HG03378 (cell line): ENCODE measurements at regions not wholly inside any gene's neighbourhood (a gene's known extent, or its start where the extent isn't known, plus 50 kb on each side); places are given as distances from the start of the nearest gene placed in this dataset.
A peak's percentile ranks its signal among the peaks of the same experiment; 100 is the strongest.

Experiments used
- ATAC-seq: cut with Tn5 transposase; IDR thresholded peaks from one replicate; pipeline ENCODE4 v1.9.1; 2021; ENCODE audit warnings: mild to moderate bottlenecking, moderate library complexity; ENCODE audit not compliant: unreplicated experiment

DNA sequence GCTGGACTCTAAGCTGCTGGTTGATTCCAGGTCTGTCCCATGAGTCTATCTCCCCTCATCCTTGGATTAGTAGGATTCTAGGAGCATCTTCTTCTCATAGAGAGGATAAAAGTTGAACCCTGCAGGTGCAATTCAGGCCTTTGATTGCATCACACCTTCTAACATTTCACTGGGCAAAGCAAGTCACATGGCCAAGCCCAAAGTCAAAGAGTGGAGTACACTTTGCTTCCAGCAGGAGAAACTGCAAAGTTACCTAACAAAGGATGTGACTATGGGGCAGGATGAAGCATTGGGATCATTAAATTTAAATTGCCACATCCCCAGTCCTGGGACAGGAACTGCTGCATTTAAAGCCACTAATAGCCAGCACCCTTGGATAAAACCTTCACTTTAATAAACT is 51.0 kb upstream of the EGFLAM start:
- ATAC-seq, result no peak

DNA sequence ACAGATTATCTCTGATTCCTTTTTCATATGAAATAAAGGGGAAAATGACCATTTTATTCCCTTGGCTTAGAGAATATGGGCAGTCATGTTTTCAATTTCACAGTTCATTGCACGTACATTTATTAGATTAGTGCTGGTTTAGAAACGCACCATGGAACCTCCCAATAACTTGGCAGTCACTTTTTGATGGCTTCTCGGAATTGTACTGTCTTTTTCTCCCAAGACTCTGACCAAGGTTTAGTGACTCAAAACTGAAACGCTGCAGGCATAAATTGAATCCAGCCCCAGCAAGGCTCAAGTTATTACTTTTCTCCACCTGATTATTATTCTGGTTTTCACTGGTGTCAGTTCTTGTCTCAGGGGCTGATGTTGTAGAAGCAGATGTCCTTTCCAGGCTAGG is 55.6 kb upstream of the EGFLAM start:
- no peak for ATAC-seq

DNA sequence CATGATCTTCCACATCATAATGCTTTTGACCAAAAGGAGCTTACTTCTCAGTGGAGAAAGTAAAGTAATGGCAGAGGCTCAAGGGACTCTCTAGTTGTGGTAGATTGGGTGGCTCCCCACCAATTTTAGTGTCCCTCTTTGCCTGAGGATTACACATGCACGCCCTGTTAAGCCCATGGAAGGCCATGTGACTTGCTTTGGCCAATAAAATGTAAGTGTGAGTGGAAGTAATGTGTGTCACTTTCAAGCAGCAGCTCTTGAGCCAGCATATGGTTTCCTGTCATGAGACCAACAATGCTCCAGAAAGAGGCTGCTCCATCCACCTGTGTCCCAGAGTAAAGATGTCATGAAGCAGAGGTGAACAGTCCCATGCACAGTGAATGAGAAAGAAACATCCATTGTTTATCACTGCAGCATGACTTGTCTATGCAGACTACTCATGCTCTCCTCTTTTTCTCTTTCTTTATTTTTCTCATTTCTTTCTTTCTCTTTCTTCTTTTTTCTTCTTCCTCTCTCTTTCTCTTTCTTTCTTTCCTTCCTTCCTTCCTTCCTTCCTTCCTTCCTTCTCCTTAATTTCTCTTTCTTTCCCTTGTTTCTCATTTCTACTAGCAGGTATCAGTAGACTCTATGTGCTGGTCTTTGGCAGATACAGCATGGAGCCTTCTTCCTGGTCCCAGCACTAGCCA is 57.3 kb upstream of the EGFLAM start:
- ATAC-seq, result no peak

GRCh38 chr5:38197118-38197517 is 61.2 kb upstream of the EGFLAM start:
- no peak for ATAC-seq

DNA sequence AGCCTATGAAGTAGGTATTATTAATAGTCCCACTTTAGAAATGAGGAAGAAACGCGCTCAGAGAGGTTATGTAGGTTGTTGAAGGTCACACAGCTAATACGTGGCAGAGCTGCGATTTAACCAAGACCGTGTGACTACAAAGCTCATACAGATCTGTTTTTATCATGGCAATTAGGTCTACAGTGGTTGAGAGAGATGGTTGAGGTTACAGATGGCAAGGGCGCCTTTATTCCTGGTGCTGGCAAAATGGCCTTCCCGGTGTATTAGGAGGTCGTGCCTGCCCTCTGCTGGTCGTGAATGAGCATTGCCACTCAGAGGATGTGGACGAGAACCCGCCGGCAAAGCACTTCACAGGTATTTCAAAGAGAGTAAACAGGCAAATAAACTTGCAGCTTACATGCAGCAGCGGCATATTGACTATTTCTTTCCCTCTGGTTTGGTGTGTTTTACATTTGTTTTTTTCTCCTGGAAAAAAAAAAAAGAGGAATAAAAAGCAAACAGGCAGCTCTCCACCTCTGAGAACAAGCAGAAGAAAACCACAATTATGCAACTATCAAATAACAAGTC is 65.3 kb upstream of the EGFLAM start:
- ATAC-seq, result peak; percentile 75

GRCh38 chr5:38191693-38192092 is 66.7 kb upstream of the EGFLAM start:
- ATAC-seq, result no peak

- no peak for ATAC-seq
These were observed 68.2 kb upstream of the EGFLAM start for GRCh38 chr5:38190111-38190510.

DNA sequence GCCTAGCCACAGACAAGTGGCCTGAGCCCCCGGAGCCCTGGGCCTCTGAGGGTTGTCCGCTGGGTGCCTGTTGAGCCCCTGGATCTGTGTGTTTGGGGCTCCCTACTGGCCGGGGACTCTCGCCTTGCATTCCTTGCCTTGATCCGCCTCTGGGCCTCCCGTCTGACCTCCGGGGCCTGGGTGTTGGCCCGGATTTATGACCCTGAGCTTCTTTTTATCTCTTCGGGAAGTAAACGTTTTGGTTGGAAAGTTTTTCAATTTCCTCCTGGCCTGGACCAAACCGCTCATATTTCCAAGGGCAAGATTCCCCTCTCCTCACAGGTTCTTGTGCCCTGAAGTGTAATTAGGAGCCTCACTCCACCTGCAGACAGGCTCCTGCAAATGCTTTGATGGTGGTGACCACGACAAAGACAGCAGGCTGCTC is 69.3 kb upstream of the EGFLAM start:
- ATAC-seq, result no peak

GRCh38 chr5:38188591-38188990 is 69.8 kb upstream of the EGFLAM start:
- ATAC-seq, result no peak

- no peak for ATAC-seq
These were observed 70.8 kb upstream of the EGFLAM start for GRCh38 chr5:38187532-38187931.

GRCh38 chr5:38184627-38185026 is 73.7 kb upstream of the EGFLAM start:
- no peak for ATAC-seq

DNA sequence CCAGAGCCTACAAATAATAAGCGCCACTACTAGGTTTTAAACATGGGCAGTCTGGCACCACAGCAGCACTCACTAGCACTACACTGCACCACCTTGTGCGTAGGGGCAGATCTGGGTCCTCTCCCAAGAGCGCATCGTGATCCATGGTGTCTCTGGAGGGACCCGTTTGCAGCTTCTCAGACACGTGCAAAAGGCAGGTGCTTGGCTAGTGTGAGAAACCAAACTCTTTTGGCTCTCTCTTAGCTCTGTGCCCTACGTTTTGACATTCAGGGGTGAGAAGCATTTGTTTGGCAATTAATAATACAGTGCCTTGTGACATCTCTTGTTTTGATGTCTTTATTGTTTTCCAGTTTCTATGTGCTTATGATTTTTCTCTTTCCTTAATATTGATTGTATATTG is 75.4 kb upstream of the EGFLAM start:
- no peak for ATAC-seq

- no peak for ATAC-seq
These were observed 90.3 kb upstream of the EGFLAM start for GRCh38 chr5:38168029-38168428.

- no peak for ATAC-seq
These were observed 90.8 kb upstream of the EGFLAM start for GRCh38 chr5:38167562-38167996.

GRCh38 chr5:38166832-38167231 is 91.5 kb upstream of the EGFLAM start:
- no peak for ATAC-seq

- no peak for ATAC-seq
These were observed 92.9 kb upstream of the EGFLAM start for GRCh38 chr5:38165435-38165834.

DNA sequence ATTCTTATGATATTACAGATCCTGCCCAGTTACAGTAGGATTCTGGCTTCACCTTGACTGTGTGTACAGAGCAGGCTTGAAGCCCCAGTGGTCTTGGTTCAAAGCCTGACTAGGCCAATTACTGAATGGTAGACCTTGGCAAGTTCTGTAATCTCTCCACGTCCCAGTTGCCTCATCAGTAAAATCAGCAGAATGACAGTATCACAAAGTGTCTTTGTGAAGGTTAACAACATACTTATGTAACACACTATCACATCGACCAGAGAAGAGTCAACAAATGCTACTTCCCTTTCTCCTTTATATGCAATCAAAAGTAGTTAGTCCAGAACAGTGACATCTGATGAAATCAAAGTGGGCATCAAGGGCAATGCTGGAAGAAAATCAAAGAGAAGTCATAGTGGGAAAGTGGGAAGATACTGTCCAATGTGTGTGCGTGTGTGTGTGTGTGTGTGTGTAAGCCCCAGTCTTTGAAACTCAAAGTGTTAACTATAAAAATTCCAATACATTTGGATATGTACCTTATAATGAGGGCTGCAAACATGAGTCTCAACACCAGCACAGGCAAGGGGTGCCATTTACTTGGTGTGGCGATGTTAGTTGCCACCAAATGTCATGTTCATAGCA is 93.5 kb upstream of the EGFLAM start:
- no peak for ATAC-seq

DNA sequence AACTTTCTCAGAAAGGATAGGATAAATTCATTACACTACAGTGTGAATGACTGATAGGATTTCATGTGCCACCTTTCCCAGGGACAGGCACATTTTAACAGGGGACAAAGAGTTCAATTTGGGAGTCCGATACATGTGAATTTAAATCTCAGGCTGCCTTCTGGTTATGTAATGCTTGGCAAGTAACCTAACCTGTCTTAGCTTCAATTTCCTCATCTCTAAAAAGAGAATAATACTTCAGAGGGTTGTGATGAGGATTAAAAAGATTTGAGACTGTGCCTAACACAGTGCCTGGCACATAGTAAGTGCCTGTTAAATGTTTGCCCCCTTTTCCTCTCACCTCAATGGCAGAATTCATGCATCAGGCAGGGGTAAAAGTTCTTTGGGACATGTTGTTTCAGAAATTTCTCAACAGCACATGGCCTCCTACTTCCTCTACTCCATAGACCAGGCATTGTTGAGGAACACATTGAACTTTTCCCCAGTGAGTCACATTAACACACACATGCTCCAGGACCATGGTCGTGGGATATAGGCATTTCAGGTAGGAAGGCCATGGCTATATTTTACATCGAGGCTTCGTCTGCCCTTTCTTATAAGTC is 94.6 kb upstream of the EGFLAM start:
- ATAC-seq, result no peak

DNA sequence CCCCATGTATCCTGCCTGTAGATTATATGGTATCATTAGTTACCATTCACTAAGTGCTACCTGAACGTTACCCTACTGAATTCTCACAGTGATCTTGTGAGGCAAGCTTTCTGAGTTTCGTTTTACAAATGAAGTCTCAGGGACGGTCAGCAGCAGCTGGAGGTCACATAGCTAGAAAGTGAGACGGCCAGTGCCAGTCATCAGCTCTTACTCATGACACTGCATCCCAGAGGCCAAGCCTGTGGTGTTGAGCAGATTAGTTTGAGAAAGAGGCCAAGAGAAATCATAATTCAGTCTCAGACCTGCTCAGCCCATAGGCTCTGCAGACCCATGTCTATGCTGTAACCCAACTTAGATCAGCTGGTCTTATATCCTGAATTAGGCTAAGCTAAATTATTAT is 95.7 kb upstream of the EGFLAM start:
- ATAC-seq, result no peak

GRCh38 chr5:38157024-38157423 is 101.3 kb upstream of the EGFLAM start:
- ATAC-seq, result no peak

GRCh38 chr5:38154615-38155204 is 103.6 kb upstream of the EGFLAM start:
- ATAC-seq, result no peak

DNA sequence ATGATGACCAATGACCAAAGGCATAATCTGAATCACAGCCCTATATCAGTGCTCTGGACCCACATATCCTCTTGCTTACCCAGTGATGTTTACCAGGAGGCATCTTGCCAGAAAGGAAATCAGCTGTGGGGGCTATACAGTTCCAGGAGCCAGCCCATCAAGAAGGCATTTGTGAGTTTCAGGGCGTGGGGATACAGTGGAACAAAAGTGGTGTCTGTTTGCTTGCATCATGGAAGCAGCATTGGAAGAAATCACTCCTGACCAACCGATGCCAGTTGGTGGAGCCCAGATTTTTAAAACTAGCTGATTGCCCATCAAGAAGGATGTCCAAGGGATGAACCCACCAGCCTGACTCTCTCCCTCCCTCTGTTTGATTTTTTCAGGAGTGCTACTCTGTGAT is 106.5 kb upstream of the EGFLAM start:
- ATAC-seq, result no peak
